ENCODE measurements at regions not wholly inside any gene's neighbourhood (a gene's known extent, or its start where the extent isn't known, plus 50 kb on each side); places are given as distances from the start of the nearest gene placed in this dataset.

DNA sequence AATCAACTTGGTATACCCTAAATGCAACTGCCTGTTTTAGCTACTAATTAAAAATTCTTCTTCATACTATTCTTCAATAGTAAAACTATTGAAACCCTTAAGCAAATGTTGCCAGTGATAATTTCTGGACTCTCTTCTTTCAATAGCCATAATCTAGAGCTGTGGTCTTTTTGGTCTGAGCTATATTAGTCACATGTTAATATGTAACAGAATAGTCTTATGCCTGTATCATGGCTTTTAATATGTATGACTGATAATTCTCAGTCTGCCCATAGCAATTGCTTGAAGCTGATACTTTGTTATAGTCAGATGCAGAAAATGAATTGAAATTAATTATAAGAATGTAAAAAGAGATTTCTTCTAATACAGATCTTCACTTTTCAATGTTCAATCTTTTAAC lies 1871.9 kb upstream of the CDH6 start:
- Histone ChIP-seq H3K4me3 (ENCODE audit: low read length) (no peak overlapping the region), H2AFZ (ENCODE audit: low read depth, low read length) (no peak overlapping the region), H3K36me3 (ENCODE audit: insufficient read depth, low read length) (no peaks in the 10 kb centered on the region), H3K27me3 (ENCODE audit: insufficient read depth, low read length) (no peaks in the 10 kb centered on the region), H3K4me1 (ENCODE audit: insufficient read depth, low read length) (no peaks in the 10 kb centered on the region), H3K9me3 (ENCODE audit: low read length) (no peaks in the 10 kb centered on the region)

GRCh38 chr5:29309359-29309758 lies 1884.1 kb upstream of the CDH6 start:
- H3K27me3 ChIP-seq (ENCODE audit: insufficient read depth, low read length), result no peaks in the 10 kb centered on the region
- no peak overlapping the region for H2AFZ ChIP-seq (ENCODE audit: low read depth, low read length)
- no peaks in the 10 kb centered on the region for H3K9me3 ChIP-seq (ENCODE audit: low read length)
- no peaks in the 10 kb centered on the region for H3K4me1 ChIP-seq (ENCODE audit: insufficient read depth, low read length)
- no peaks in the 10 kb centered on the region for H3K36me3 ChIP-seq (ENCODE audit: insufficient read depth, low read length)
- H3K4me3 ChIP-seq (ENCODE audit: low read length), result no peak overlapping the region

- Histone ChIP-seq H3K36me3 (ENCODE audit: insufficient read depth, low read length) (no peaks in the 10 kb centered on the region), H2AFZ (ENCODE audit: low read depth, low read length) (no peak overlapping the region), H3K4me3 (ENCODE audit: low read length) (no peak overlapping the region), H3K9me3 (ENCODE audit: low read length) (no peaks in the 10 kb centered on the region), H3K4me1 (ENCODE audit: insufficient read depth, low read length) (no peaks in the 10 kb centered on the region), H3K27me3 (ENCODE audit: insufficient read depth, low read length) (no peaks in the 10 kb centered on the region)
Measured at GRCh38 chr5:29307478-29307877, 1886.0 kb upstream of the CDH6 start.

- Histone ChIP-seq H3K36me3 (ENCODE audit: insufficient read depth, low read length) (no peaks in the 10 kb centered on the region), H2AFZ (ENCODE audit: low read depth, low read length) (no peak overlapping the region), H3K9me3 (ENCODE audit: low read length) (no peaks in the 10 kb centered on the region), H3K4me1 (ENCODE audit: insufficient read depth, low read length) (no peaks in the 10 kb centered on the region), H3K27me3 (ENCODE audit: insufficient read depth, low read length) (no peaks in the 10 kb centered on the region), H3K4me3 (ENCODE audit: low read length) (no peak overlapping the region)
Measured at GRCh38 chr5:29304545-29304944, 1888.9 kb upstream of the CDH6 start.

GRCh38 chr5:29296548-29296947 lies 1896.9 kb upstream of the CDH6 start:
- no peaks in the 10 kb centered on the region for H3K9me3 ChIP-seq (ENCODE audit: low read length)
- H3K4me3 ChIP-seq (ENCODE audit: low read length), result no peak overlapping the region
- H2AFZ ChIP-seq (ENCODE audit: low read depth, low read length), result no peak overlapping the region
- H3K36me3 ChIP-seq (ENCODE audit: insufficient read depth, low read length), result no peaks in the 10 kb centered on the region
- no peaks in the 10 kb centered on the region for H3K27me3 ChIP-seq (ENCODE audit: insufficient read depth, low read length)
- H3K4me1 ChIP-seq (ENCODE audit: insufficient read depth, low read length), result no peaks in the 10 kb centered on the region

GRCh38 chr5:29277642-29278041 lies 1915.8 kb upstream of the CDH6 start:
- H3K36me3 ChIP-seq (ENCODE audit: insufficient read depth, low read length), result no peaks in the 10 kb centered on the region
- no peaks in the 10 kb centered on the region for H3K4me1 ChIP-seq (ENCODE audit: insufficient read depth, low read length)
- no peak overlapping the region for H2AFZ ChIP-seq (ENCODE audit: low read depth, low read length)
- H3K27me3 ChIP-seq (ENCODE audit: insufficient read depth, low read length), result no peaks in the 10 kb centered on the region
- no peaks in the 10 kb centered on the region for H3K9me3 ChIP-seq (ENCODE audit: low read length)
- H3K4me3 ChIP-seq (ENCODE audit: low read length), result no peak overlapping the region

GRCh38 chr5:29276371-29276770 lies 1917.1 kb upstream of the CDH6 start:
- Histone ChIP-seq H3K4me3 (ENCODE audit: low read length) (no peak overlapping the region), H2AFZ (ENCODE audit: low read depth, low read length) (no peak overlapping the region), H3K36me3 (ENCODE audit: insufficient read depth, low read length) (no peaks in the 10 kb centered on the region), H3K9me3 (ENCODE audit: low read length) (no peaks in the 10 kb centered on the region), H3K27me3 (ENCODE audit: insufficient read depth, low read length) (no peaks in the 10 kb centered on the region), H3K4me1 (ENCODE audit: insufficient read depth, low read length) (no peaks in the 10 kb centered on the region)

GRCh38 chr5:29263915-29264351 lies 1929.6 kb upstream of the CDH6 start:
- Histone ChIP-seq H3K27me3 (ENCODE audit: insufficient read depth, low read length) (no peaks in the 10 kb centered on the region), H2AFZ (ENCODE audit: low read depth, low read length) (no peak overlapping the region), H3K36me3 (ENCODE audit: insufficient read depth, low read length) (no peaks in the 10 kb centered on the region), H3K4me1 (ENCODE audit: insufficient read depth, low read length) (no peaks in the 10 kb centered on the region), H3K9me3 (ENCODE audit: low read length) (no peaks in the 10 kb centered on the region), H3K4me3 (ENCODE audit: low read length) (no peak overlapping the region)

GRCh38 chr5:29262339-29263123 lies 1931.0 kb upstream of the CDH6 start:
- Histone ChIP-seq H3K4me1 (ENCODE audit: insufficient read depth, low read length) (no peaks in the 10 kb centered on the region), H3K36me3 (ENCODE audit: insufficient read depth, low read length) (no peaks in the 10 kb centered on the region), H3K4me3 (ENCODE audit: low read length) (no peak overlapping the region), H2AFZ (ENCODE audit: low read depth, low read length) (no peak overlapping the region), H3K27me3 (ENCODE audit: insufficient read depth, low read length) (no peaks in the 10 kb centered on the region), H3K9me3 (ENCODE audit: low read length) (no peaks in the 10 kb centered on the region)

- Histone ChIP-seq H3K4me3 (ENCODE audit: low read length) (no peak overlapping the region), H2AFZ (ENCODE audit: low read depth, low read length) (no peak overlapping the region), H3K36me3 (ENCODE audit: insufficient read depth, low read length) (no peaks in the 10 kb centered on the region), H3K4me1 (ENCODE audit: insufficient read depth, low read length) (no peaks in the 10 kb centered on the region), H3K27me3 (ENCODE audit: insufficient read depth, low read length) (no peaks in the 10 kb centered on the region), H3K9me3 (ENCODE audit: low read length) (no peaks in the 10 kb centered on the region)
Measured at GRCh38 chr5:29261213-29261612, 1932.3 kb upstream of the CDH6 start.

- H3K9me3 ChIP-seq (ENCODE audit: low read length), result no peaks in the 10 kb centered on the region
- H3K4me1 ChIP-seq (ENCODE audit: insufficient read depth, low read length), result peaks cover 3% of the 10 kb centered on the region
- H3K36me3 ChIP-seq (ENCODE audit: insufficient read depth, low read length), result no peaks in the 10 kb centered on the region
- no peaks in the 10 kb centered on the region for H3K27me3 ChIP-seq (ENCODE audit: insufficient read depth, low read length)
- no peak overlapping the region for H2AFZ ChIP-seq (ENCODE audit: low read depth, low read length)
- no peak overlapping the region for H3K4me3 ChIP-seq (ENCODE audit: low read length)
Measured at GRCh38 chr5:29252390-29252789, 1941.1 kb upstream of the CDH6 start.

DNA sequence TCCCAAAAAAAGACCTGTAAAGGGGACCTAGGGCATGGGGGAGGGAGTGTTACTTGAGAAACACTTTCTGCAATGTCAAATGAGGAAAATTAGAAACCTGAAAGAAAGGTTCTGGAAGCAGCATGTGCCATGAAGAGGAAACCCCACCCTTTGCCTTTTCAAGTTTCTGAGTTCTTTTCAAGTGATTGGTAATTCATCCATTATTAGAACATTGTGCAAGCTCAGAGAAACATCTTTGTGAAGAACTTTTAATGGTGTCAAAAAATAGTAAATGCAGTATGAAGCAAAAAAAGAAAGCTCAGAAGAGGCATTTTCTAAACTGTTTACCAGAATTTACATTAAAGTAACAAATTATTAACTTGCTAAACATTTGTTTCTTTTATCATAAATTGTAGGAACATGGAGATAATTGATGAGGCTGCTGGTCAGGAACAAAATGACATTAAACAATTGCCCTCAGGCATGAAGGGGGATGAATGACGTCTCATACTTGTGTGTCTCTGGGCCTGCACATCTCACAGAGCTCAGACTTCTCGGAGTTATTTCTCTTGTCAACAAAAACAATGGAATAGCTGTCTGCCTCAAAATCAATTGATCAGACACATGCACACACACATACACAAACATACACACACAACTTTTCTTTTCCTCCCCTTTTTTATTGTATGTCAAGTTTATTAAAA lies 1946.0 kb upstream of the CDH6 start:
- no peak overlapping the region for H3K4me3 ChIP-seq (ENCODE audit: low read length)
- no peaks in the 10 kb centered on the region for H3K9me3 ChIP-seq (ENCODE audit: low read length)
- no peaks in the 10 kb centered on the region for H3K36me3 ChIP-seq (ENCODE audit: insufficient read depth, low read length)
- H3K27me3 ChIP-seq (ENCODE audit: insufficient read depth, low read length), result no peaks in the 10 kb centered on the region
- H3K4me1 ChIP-seq (ENCODE audit: insufficient read depth, low read length), result peaks cover 5% of the 10 kb centered on the region
- H2AFZ ChIP-seq (ENCODE audit: low read depth, low read length), result no peak overlapping the region

- Histone ChIP-seq H3K4me3 (ENCODE audit: low read length) (no peak overlapping the region), H3K27me3 (ENCODE audit: insufficient read depth, low read length) (no peaks in the 10 kb centered on the region), H3K36me3 (ENCODE audit: insufficient read depth, low read length) (no peaks in the 10 kb centered on the region), H3K9me3 (ENCODE audit: low read length) (no peaks in the 10 kb centered on the region), H3K4me1 (ENCODE audit: insufficient read depth, low read length) (peaks cover 3% of the 10 kb centered on the region), H2AFZ (ENCODE audit: low read depth, low read length) (no peak overlapping the region)
Measured at GRCh38 chr5:29240379-29240778, 1953.1 kb upstream of the CDH6 start.

All from neuron (in vitro differentiated cells).